Stimulated activated CD4-positive, alpha-beta T cell treated with anti-CD3 and anti-CD28 coated beads, Interleukin-2, amount 100 ng/mL, for 48 hours (primary cell): ENCODE measurements at regions not wholly inside any gene's neighbourhood (a gene's known extent, or its start where the extent isn't known, plus 50 kb on each side); places are given as distances from the start of the nearest gene placed in this dataset.
"Not testable (repeated sequence)": the region's sequence is repeated elsewhere in the genome, so short reads cannot be mapped to it uniquely, and the experiment has no call there.

Source experiments
- DNase-seq, 2 donors: peaks; one replicate each; pipeline ENCODE4 v3.0.0-alpha.2; 2020

GRCh38 chr3:30475809-30476178 is 130.6 kb upstream of the TGFBR2 start:
- no peak for DNase-seq

GRCh38 chr3:30476368-30477084 is 129.9 kb upstream of the TGFBR2 start:
- no peak for DNase-seq

- DNase-seq = no peak
These were observed 129.1 kb upstream of the TGFBR2 start for GRCh38 chr3:30477149-30477921.

GRCh38 chr3:30479737-30480136 is 126.7 kb upstream of the TGFBR2 start:
- DNase-seq = not testable (repeated sequence)

GRCh38 chr3:30480156-30480555 is 126.2 kb upstream of the TGFBR2 start:
- DNase-seq = not testable (repeated sequence)

- DNase-seq = no peak
These were observed 125.8 kb upstream of the TGFBR2 start for GRCh38 chr3:30480587-30480986.

- DNase-seq = no peak
These were observed 125.2 kb upstream of the TGFBR2 start for GRCh38 chr3:30481241-30481640.

- DNase-seq = not testable (repeated sequence)
These were observed 122.2 kb upstream of the TGFBR2 start for GRCh38 chr3:30484229-30484628.

GRCh38 chr3:30486368-30486767 is 120.0 kb upstream of the TGFBR2 start:
- DNase-seq = no peak

- no peak for DNase-seq
These were observed 118.2 kb upstream of the TGFBR2 start for GRCh38 chr3:30488070-30488756.

- no peak for DNase-seq
These were observed 113.8 kb upstream of the TGFBR2 start for GRCh38 chr3:30492322-30493192.

GRCh38 chr3:30493911-30494311 is 112.5 kb upstream of the TGFBR2 start:
- no peak for DNase-seq

- no peak for DNase-seq
These were observed 111.0 kb upstream of the TGFBR2 start for GRCh38 chr3:30495172-30496065.

GRCh38 chr3:30496066-30496966 is 110.1 kb upstream of the TGFBR2 start:
- DNase-seq = no peak

- DNase-seq = no peak
These were observed 107.8 kb upstream of the TGFBR2 start for GRCh38 chr3:30498587-30498967.

- DNase-seq = no peak
These were observed 105.6 kb upstream of the TGFBR2 start for GRCh38 chr3:30500666-30501399.

- no peak for DNase-seq
These were observed 104.9 kb upstream of the TGFBR2 start for GRCh38 chr3:30501526-30501925.

GRCh38 chr3:30502051-30502741 is 104.2 kb upstream of the TGFBR2 start:
- DNase-seq = no peak

GRCh38 chr3:30502742-30503073 is 103.7 kb upstream of the TGFBR2 start:
- DNase-seq = no peak
